CD4-positive, alpha-beta memory T cell (primary cell): ENCODE measurements at regions not wholly inside any gene's neighbourhood (a gene's known extent, or its start where the extent isn't known, plus 50 kb on each side); places are given as distances from the start of the nearest gene placed in this dataset.

Experiments
- CTCF ChIA-PET: fragments of 350-600 bp; sonication (Branson Sonifier 250); formaldehyde crosslinking; loops from one replicate; lab custom pipeline; 2021; ENCODE audit warnings: inconsistent platforms; ENCODE audit not compliant: partially characterized antibody; lab: Charles Lee
- POLR2A ChIA-PET: fragments of 350-600 bp; sonication (Branson Sonifier 250); formaldehyde crosslinking; loops from one replicate; lab custom pipeline; 2021; ENCODE audit not compliant: partially characterized antibody; lab: Charles Lee
- DNase-seq, 5 donors: peaks; one replicate each; pipeline versions ENCODE4 v3.0.0 to v3.0.0-alpha.2; 2020 to 2022; ENCODE audit warnings: mixed read lengths in 1 of 5
- H3K27ac ChIP-seq: one replicate; pipeline ENCODE4 v1.7.0; 2013; ENCODE audit warnings: low read depth, low read length
- H3K27me3 ChIP-seq: 2 replicates; pipeline ENCODE4 v1.7.0; 2013; ENCODE audit warnings: mild to moderate bottlenecking, low read length, moderate library complexity; ENCODE audit not compliant: insufficient read depth
- H3K36me3 ChIP-seq: 2 replicates; pipeline ENCODE4 v1.7.0; 2013; ENCODE audit warnings: mild to moderate bottlenecking, low read length, moderate library complexity; ENCODE audit not compliant: insufficient read depth
- H3K4me1 ChIP-seq: 2 replicates; pipeline ENCODE4 v1.7.0; 2013; ENCODE audit warnings: mild to moderate bottlenecking, low read length, moderate library complexity; ENCODE audit not compliant: insufficient read depth
- H3K4me3 ChIP-seq, 2 donors: one replicate each; pipeline ENCODE4 v1.7.0; 2013; ENCODE audit warnings: low read length in 2 of 2, mild to moderate bottlenecking in 1 of 2
- H3K9me3 ChIP-seq, 2 donors: one replicate each; pipeline ENCODE4 v1.7.0; 2013; ENCODE audit warnings: low read length in 2 of 2, control low read depth in 1 of 2; ENCODE audit not compliant: control insufficient read depth in 1 of 2
- H3K27ac Mint-ChIP-seq, 7 donors: one replicate each; pipeline ENCODE4 v1.8.0; 2020 to 2021; ENCODE audit warnings: mixed read lengths in 7 of 7, mild to moderate bottlenecking in 6 of 7, inconsistent platforms in 3 of 7, moderate library complexity in 3 of 7
- H3K27me3 Mint-ChIP-seq, 2 donors: one replicate each; pipeline ENCODE4 v1.8.0; 2020 to 2021; ENCODE audit warnings: mixed read lengths in 2 of 2
- H3K36me3 Mint-ChIP-seq, 2 donors: one replicate each; pipeline ENCODE4 v1.8.0; 2020 to 2021; ENCODE audit warnings: mixed read lengths in 2 of 2, inconsistent platforms in 1 of 2, mild to moderate bottlenecking in 1 of 2
- H3K4me1 Mint-ChIP-seq, 4 donors: one replicate each; pipeline ENCODE4 v1.8.0; 2020 to 2021; ENCODE audit warnings: mixed read lengths in 4 of 4, mild to moderate bottlenecking in 1 of 4
- H3K4me3 Mint-ChIP-seq, 8 donors: one replicate each; pipeline ENCODE4 v1.8.0; 2020 to 2021; ENCODE audit warnings: mixed read lengths in 8 of 8, mild to moderate bottlenecking in 7 of 8, moderate library complexity in 6 of 8, inconsistent platforms in 3 of 8
- H3K9me3 Mint-ChIP-seq, 8 donors: one replicate each; pipeline ENCODE4 v1.8.0; 2020 to 2021; ENCODE audit warnings: mixed read lengths in 8 of 8, mild to moderate bottlenecking in 5 of 8, inconsistent platforms in 3 of 8, moderate library complexity in 1 of 8
- intact Hi-C: fragments of 100-400 bp; cut with micrococcal nuclease; formaldehyde crosslinking; loops from one replicate; pipeline ENCODE4 v1.15.1; 2023

DNA sequence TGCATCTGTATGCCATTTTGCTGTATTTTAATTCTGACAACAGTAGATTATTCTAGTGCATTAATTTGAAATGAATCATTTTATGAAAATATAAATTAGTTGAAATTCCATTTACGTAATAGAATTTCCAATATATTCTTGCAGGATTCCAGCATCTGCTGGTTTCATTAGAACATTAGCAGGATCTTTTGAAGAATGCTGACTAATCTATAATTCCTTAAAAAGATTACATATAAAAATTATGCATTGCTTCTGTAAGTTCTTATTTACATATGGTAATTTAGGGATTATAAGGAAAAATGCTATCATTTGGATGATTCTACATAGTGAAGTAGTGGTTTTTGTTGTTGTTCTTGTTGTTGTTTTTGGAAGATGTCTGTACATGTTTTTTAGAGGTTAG, 182.2 kb upstream of the GNPDA2 start:
- no peaks in the 10 kb centered on the region for H3K4me1 Mint-ChIP-seq
- peaks cover 0 to 6% (median 0%) of the 10 kb centered on the region in 8 donors for H3K9me3 Mint-ChIP-seq
- H3K36me3 ChIP-seq, result no peaks in the 10 kb centered on the region
- H3K4me3 ChIP-seq, result no peak overlapping the region
- H3K27me3 ChIP-seq, result no peaks in the 10 kb centered on the region
- no peak overlapping the region for H3K27ac ChIP-seq
- no peaks in the 10 kb centered on the region for H3K9me3 ChIP-seq
- H3K36me3 Mint-ChIP-seq, result no peaks in the 10 kb centered on the region
- DNase-seq, result no peak
- no peak overlapping the region for H3K4me3 Mint-ChIP-seq
- ChIA-PET CTCF (no interaction called here), POLR2A (no interaction called here)
- intact Hi-C loops, result no loop called here
- H3K27me3 Mint-ChIP-seq, result no peaks in the 10 kb centered on the region
- no peaks in the 10 kb centered on the region for H3K4me1 ChIP-seq
- no peak overlapping the region for H3K27ac Mint-ChIP-seq

DNA sequence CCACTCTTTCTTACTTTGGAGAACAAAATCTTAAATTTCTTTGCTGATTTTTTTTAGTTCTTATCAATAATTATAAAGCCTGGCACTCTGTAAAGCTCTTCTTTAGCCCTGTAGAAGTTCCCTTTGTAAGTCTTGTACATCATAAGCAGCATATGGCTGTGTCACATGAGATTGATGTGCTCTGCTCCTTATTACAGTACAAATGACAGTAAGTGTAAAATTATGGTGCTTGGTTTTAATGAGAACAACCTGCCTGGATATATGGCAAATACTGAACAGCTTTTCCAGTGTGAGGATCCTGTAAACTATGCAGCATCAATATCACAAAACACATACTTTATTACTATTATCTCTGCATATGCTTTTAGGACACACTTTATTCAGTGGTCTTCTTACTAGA, 145.9 kb upstream of the GNPDA2 start:
- Mint-ChIP-seq H3K9me3 (peaks cover 0 to 3% (median 0%) of the 10 kb centered on the region in 8 donors), H3K36me3 (no peaks in the 10 kb centered on the region), H3K27ac (no peak overlapping the region), H3K4me3 (no peak overlapping the region), H3K4me1 (no peaks in the 10 kb centered on the region), H3K27me3 (peaks cover 0 to 1% of the 10 kb centered on the region in 2 donors)
- DNase-seq, result no peak
- Histone ChIP-seq H3K4me1 (no peaks in the 10 kb centered on the region), H3K27me3 (no peaks in the 10 kb centered on the region), H3K36me3 (no peaks in the 10 kb centered on the region), H3K27ac (no peak overlapping the region), H3K9me3 (no peaks in the 10 kb centered on the region), H3K4me3 (no peak overlapping the region)
- ChIA-PET POLR2A (no interaction called here), CTCF (no interaction called here)
- intact Hi-C loops, result no loop called here

DNA sequence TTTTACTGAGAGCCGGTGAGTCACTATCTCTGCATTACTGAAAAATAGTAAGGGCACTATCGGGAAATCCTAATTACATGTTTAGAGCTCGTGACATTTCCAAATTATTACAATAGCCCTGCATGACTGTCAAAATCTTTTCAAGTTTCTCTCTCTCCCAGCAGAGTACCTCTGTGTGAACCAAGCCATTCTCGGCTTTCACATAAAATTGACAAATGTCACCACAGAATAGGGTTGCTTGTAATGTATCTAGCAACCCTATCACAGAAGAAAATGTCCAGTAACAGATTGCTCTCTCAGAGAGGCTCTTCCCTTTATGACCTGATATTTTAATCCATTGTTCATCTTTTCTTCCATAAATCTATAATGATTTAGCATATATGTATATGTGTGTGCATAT, 144.8 kb upstream of the GNPDA2 start:
- Histone ChIP-seq H3K36me3 (no peaks in the 10 kb centered on the region), H3K9me3 (no peaks in the 10 kb centered on the region), H3K27ac (no peak overlapping the region), H3K4me3 (no peak overlapping the region), H3K4me1 (no peaks in the 10 kb centered on the region), H3K27me3 (no peaks in the 10 kb centered on the region)
- CTCF ChIA-PET, result no interaction called here
- Mint-ChIP-seq H3K4me1 (no peaks in the 10 kb centered on the region), H3K36me3 (no peaks in the 10 kb centered on the region), H3K4me3 (no peak overlapping the region), H3K27me3 (peaks cover 0 to 1% of the 10 kb centered on the region in 2 donors), H3K9me3 (peaks cover 0 to 3% (median 0%) of the 10 kb centered on the region in 8 donors), H3K27ac (no peak overlapping the region)
- POLR2A ChIA-PET, result no interaction called here
- intact Hi-C loops, result no loop called here
- DNase-seq, result no peak

DNA sequence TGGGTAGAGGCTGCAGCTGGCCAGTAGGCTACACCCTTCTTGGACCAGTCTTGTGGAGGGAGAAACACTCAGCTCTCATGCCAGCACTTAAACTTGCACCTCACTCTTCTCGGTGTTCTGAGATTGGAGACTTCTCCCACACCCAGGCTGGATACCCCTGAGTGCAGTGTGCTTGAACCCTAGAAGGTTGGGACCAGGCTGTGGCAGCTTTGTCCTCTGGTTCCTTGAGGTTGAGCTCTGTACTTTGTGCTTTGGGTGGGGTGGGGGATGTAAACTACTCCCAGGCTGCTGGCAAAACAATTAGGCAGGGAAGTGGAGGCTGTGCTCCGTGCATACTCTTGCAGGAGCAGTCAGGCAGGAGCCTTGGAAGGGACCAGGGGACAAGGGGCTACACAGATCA, 143.6 kb upstream of the GNPDA2 start:
- Mint-ChIP-seq H3K9me3 (peaks cover 0 to 3% (median 0%) of the 10 kb centered on the region in 8 donors), H3K27ac (no peak overlapping the region), H3K27me3 (peaks cover 0 to 1% of the 10 kb centered on the region in 2 donors), H3K36me3 (no peaks in the 10 kb centered on the region), H3K4me3 (no peak overlapping the region), H3K4me1 (no peaks in the 10 kb centered on the region)
- POLR2A ChIA-PET, result no interaction called here
- no peak overlapping the region for H3K27ac ChIP-seq
- H3K4me1 ChIP-seq, result no peaks in the 10 kb centered on the region
- no peak for DNase-seq
- CTCF ChIA-PET, result no interaction called here
- H3K27me3 ChIP-seq, result no peaks in the 10 kb centered on the region
- intact Hi-C loops, result no loop called here
- no peak overlapping the region for H3K4me3 ChIP-seq
- no peaks in the 10 kb centered on the region for H3K36me3 ChIP-seq
- no peaks in the 10 kb centered on the region for H3K9me3 ChIP-seq

DNA sequence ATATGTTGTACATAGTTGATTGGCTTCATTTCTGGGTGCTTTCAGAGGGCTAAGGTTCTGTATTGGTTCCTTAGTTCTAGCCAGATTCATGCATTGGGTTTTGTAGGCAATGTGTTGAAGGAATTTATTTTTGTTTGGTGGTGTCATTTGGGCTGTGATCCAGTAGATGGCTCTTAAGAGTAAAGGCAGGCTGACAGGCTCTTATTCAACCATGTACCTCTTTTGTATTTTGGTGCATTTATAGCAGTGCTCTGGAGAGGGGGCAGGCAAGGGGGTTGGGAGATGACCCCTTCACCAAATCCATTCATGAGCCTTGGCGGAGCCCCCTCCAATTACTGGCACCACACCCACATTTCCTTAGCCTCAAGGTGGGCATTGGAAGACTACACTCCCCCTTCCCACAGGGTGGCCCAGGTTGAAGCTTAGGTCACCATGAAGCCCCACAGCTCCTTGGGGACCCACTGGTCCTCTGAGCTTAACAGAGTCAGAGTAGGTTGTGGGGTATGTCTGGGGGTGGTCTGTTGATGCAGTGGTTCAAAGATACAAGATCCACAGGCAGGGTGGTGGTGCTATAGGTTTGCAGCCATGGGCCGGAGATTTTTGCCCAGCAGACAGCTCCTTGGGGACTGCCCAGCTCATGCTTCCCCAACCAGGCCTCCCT, 143.0 kb upstream of the GNPDA2 start:
- H3K9me3 Mint-ChIP-seq, result peaks cover 0 to 3% (median 0%) of the 10 kb centered on the region in 8 donors
- H3K27ac Mint-ChIP-seq, result no peak overlapping the region
- H3K27me3 Mint-ChIP-seq, result peaks cover 0 to 3% of the 10 kb centered on the region in 2 donors
- H3K9me3 ChIP-seq, result no peaks in the 10 kb centered on the region
- no peak for DNase-seq
- no peaks in the 10 kb centered on the region for H3K27me3 ChIP-seq
- no peak overlapping the region for H3K27ac ChIP-seq
- no peaks in the 10 kb centered on the region for H3K4me1 Mint-ChIP-seq
- H3K4me3 ChIP-seq, result no peak overlapping the region
- POLR2A ChIA-PET, result no interaction called here
- H3K36me3 Mint-ChIP-seq, result no peaks in the 10 kb centered on the region
- CTCF ChIA-PET, result no interaction called here
- no peaks in the 10 kb centered on the region for H3K36me3 ChIP-seq
- intact Hi-C loops, result no loop called here
- no peaks in the 10 kb centered on the region for H3K4me1 ChIP-seq
- no peak overlapping the region for H3K4me3 Mint-ChIP-seq

DNA sequence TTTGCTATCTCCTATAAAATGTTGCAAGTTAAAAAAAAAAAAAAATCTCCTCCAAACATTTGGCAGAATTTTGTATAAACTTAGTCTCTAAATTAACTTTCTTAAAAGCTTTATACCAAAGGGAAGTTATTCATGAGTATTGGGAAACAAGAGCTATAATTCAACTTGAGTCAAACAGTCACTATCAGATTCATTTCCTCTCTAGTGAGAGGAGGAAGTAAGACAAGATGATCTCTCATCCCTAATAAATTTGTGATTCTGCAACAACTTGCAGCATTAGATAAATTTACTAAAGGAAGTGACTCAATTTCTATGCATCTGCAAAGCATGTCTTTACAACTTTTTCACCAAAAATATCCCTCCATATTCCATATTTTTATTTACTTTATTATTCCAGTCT, 135.4 kb upstream of the GNPDA2 start:
- Mint-ChIP-seq H3K4me3 (no peak overlapping the region), H3K36me3 (no peaks in the 10 kb centered on the region), H3K9me3 (peaks cover 0 to 4% (median 0%) of the 10 kb centered on the region in 8 donors), H3K27me3 (peaks cover 0 to 3% of the 10 kb centered on the region in 2 donors), H3K4me1 (no peaks in the 10 kb centered on the region), H3K27ac (no peak overlapping the region)
- CTCF ChIA-PET, result no interaction called here
- DNase-seq, result no peak
- H3K27ac ChIP-seq, result no peak overlapping the region
- H3K9me3 ChIP-seq, result no peaks in the 10 kb centered on the region
- no peaks in the 10 kb centered on the region for H3K36me3 ChIP-seq
- intact Hi-C loops, result no loop called here
- no peak overlapping the region for H3K4me3 ChIP-seq
- no peaks in the 10 kb centered on the region for H3K27me3 ChIP-seq
- POLR2A ChIA-PET, result no interaction called here
- H3K4me1 ChIP-seq, result no peaks in the 10 kb centered on the region

DNA sequence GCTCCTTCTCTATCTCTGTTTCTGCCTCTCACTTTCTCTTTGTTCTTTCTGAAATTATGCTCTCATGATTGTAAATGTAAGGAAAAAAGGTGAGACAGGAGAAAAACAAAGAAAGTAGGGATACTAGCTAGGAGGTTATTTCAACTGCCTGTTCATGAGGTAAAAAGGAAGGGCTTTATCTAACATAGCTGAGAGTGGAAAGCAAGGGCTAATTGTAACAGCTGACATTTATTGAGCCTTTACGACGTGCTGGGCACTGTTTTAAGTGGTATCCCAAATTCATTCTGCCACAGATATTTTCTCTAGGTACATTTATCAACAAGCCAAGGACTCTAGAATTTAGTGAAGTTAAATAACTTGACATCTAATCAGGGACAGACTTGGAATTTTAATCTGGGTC, 133.1 kb upstream of the GNPDA2 start:
- H3K27me3 ChIP-seq, result no peaks in the 10 kb centered on the region
- intact Hi-C loops, result no loop called here
- POLR2A ChIA-PET, result no interaction called here
- Mint-ChIP-seq H3K9me3 (peaks cover 0 to 5% (median 0%) of the 10 kb centered on the region in 8 donors), H3K36me3 (no peaks in the 10 kb centered on the region), H3K4me3 (no peak overlapping the region), H3K27me3 (peaks cover 0 to 2% of the 10 kb centered on the region in 2 donors), H3K4me1 (no peaks in the 10 kb centered on the region), H3K27ac (no peak overlapping the region)
- CTCF ChIA-PET, result no interaction called here
- H3K9me3 ChIP-seq, result no peaks in the 10 kb centered on the region
- H3K4me3 ChIP-seq, result no peak overlapping the region
- no peaks in the 10 kb centered on the region for H3K36me3 ChIP-seq
- no peak for DNase-seq
- H3K4me1 ChIP-seq, result no peaks in the 10 kb centered on the region
- no peak overlapping the region for H3K27ac ChIP-seq
